ENCODE measurements at regions not wholly inside any gene's neighbourhood (a gene's known extent, or its start where the extent isn't known, plus 50 kb on each side); places are given as distances from the start of the nearest gene placed in this dataset.

- no peak for DNase-seq (ENCODE audit: low read depth in 2 of 2)
Measured at GRCh38 chr4:129546531-129546930, 450.6 kb downstream of the C4orf33 start.

DNA sequence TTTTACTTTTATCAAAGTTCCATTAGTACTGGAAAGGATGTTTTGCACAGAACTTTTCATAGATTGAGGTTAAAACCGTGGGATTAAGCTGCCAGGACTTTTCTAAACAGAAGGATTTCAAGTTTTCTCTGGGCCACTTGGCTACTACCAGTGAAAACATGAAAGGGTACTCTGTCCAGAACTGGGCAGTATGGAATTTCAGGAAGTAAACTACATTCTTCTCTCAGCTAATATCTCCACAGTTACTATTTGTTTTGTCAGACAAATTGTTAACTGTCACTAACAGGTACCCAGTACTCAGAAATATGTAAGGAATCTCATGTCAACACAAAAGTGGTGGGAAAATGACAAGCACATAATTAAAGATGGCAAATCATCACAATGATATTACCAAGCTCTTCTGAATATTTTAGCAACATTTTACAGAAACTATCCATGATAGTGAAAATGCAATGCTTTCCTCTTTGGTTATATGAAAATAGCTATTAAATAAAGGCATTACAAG lies 454.4 kb downstream of the C4orf33 start:
- DNase-seq (ENCODE audit: low read depth in 2 of 2) = no peak

DNA sequence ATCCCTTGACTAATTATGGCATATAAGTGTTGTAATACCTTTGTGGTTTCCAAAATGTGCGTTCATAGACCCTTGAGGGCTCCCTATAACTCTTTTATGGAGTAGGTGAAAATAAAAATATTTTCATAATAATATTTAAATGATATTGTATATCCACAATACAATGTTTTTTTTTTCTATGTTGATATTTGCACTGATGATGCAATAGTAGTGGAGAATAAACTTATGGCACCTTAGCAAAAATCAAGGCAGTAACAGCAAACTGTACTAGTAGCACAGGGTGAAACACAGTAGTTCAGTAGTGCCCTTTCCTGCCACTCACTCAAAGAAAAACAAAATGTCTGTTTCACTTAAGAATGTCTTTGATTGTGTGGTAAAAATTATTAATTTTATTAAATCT lies 465.3 kb downstream of the C4orf33 start:
- DNase-seq (ENCODE audit: low read depth in 2 of 2) = no peak

DNA sequence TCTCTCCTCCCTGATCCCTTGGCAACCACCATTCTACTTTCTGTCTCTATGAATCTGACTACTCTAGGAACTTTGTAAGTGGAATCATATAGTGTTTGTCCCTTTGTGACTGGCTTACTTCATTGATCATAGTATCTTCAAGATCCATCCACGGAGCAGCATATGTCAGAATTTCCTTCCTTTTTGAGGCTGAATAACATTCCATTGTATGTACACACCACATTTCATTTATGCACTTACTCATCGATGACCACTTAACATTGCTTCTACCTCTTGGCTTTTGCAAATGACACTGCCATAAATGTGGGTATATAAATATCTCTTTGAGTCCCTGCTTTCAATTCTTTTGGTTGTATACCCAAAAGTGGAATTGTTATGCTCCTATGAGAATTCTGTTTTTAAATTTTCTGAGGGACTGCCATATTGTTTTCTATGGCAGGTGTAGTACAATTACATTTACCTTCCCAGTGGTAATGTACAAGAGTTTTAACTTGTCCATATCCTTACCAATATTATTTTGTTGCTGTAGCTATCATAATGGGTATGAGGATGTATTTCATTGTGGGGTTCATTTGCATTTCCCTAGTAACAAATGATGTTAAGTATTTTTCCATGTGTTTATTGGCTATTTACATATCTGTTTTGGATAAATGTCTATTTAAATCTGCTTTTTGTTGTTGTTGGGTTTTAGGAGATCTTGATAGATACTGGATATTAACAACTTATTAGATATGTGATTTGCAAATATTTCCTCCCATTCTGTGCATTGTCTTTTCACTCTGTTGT lies 466.1 kb downstream of the C4orf33 start:
- no peak for DNase-seq (ENCODE audit: low read depth in 2 of 2)

DNA sequence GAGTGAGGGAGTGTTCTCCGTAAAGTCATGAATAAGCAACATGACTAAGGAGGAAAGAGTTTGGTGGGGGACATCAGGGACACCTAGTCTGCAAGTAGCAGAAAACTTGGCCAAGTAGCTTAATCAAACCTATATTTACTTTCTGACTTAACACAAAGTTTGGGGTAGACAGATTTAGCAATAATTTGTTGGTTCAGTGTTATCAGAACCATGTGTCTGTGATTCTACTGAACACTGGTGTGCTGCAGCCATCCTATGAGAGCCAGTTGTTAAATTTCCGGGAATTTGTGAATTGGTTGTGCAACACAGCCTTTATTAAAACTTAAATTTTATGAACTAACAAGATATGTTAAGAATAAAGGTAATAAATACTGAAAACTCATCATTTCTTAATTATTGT lies 469.3 kb downstream of the C4orf33 start:
- no peak for DNase-seq (ENCODE audit: low read depth in 2 of 2)

DNA sequence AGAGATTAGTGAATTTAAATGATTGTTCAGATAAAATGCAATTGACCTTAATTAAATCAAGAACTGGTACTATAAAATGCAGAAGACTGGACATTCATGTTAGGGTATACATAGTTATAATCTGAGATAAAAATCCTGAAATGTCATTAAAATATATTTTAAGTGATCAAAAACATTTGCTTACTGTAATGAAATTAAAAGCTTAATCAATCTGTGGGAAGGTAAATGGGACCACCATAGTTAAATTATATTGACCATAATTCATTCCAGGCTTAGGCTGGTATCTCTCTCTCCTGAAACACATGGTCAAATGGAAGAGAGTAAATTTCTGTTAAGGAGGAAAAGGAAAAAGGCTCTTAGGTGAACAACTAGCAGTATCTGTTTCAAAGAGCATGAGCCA lies 474.4 kb downstream of the C4orf33 start:
- DNase-seq (ENCODE audit: low read depth in 2 of 2) = no peak

GRCh38 chr4:129578336-129578735 lies 482.4 kb downstream of the C4orf33 start:
- DNase-seq (ENCODE audit: low read depth in 2 of 2) = no peak

GRCh38 chr4:129581305-129581704 lies 485.4 kb downstream of the C4orf33 start:
- DNase-seq (ENCODE audit: low read depth in 2 of 2) = no peak

GRCh38 chr4:129583868-129584267 lies 487.9 kb downstream of the C4orf33 start:
- no peak for DNase-seq (ENCODE audit: low read depth in 2 of 2)

- DNase-seq (ENCODE audit: low read depth in 2 of 2) = no peak
Measured at GRCh38 chr4:129598582-129598981, 502.6 kb downstream of the C4orf33 start.

- no peak for DNase-seq (ENCODE audit: low read depth in 2 of 2)
Measured at GRCh38 chr4:129600898-129601297, 504.9 kb downstream of the C4orf33 start.

- DNase-seq (ENCODE audit: low read depth in 2 of 2) = no peak
Measured at GRCh38 chr4:129602447-129602846, 506.5 kb downstream of the C4orf33 start.

DNA sequence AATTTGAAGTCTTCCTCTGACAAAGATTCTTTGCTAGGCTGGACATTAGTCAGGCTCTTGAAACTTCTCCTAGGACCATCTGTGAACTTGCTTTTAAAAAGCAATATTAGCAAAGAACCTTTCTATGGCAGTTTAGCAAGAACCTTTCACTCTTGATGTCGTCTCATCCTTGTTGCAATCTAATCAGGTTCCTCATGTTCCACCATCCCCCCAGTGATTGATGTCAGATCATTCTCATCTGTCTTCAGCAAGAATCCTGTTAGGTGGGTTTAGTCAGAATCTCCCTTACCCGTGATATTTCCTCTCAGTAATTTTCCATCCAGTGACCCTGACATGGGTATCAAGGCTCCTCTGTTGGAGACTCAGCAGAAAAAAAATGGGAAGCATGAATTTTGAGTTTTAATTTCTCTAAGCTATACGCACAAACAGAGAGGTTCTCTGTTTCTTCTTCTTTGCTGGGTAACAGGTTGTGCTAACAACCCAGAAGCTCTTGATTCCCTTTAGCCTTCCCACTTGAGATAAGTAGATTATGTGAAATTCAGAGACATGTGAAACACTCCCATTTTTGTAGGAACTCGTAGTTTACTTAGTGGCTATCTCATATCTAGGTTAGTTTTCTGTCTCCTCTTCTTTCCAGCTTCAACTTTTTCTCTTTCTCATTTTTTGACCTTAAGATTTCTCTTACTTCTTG lies 507.4 kb downstream of the C4orf33 start:
- no peak for DNase-seq (ENCODE audit: low read depth in 2 of 2)

DNA sequence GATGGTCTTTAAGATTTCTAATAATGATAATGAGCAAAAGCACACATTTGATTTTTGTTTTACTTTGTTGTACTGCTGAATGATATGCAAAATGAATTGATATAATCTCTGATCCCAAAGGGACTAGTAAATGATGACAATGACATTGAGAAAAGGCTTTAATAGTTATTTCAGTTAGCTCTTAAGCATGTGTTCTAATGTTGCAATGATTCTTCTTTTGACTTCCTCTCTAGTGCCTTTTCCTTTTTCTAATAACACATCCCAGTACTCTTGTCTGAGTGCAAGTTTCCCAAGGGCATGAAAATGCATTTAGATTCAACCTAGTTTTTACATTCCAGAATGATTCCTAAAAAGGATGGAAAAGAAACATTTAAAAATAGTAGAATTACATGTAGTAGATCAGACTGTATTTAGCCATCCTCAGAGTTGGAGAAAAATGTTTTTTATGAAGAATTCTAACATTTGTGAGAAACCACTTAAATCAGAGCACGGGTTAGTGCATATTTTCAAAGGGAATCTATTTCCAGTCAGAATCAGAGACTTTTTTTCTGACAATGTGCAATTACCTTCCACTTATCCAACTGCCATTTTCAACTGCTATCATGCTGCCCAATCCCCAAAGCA lies 508.8 kb downstream of the C4orf33 start:
- DNase-seq (ENCODE audit: low read depth in 2 of 2) = no peak

- DNase-seq (ENCODE audit: low read depth in 2 of 2) = no peak
Measured at GRCh38 chr4:129614611-129615010, 518.7 kb downstream of the C4orf33 start.

DNA sequence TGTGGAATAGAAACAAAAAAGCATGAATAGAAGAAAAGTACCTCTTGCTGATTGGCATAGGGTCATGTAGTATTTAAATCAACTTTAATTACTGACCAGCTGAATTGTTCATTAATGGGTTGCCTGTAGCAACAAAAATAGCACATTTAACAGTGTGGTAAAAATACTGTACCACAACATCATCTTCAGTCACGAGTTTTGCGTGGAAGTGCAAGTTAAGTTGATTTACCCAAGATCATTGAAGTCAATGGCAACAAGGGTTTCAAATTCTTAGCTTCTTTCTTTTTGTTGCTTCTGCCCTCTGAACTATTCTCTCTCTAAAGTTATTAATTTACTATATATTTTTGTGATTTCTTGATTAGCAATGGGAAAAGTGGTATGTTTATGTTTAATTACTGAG lies 526.6 kb downstream of the C4orf33 start:
- DNase-seq (ENCODE audit: low read depth in 2 of 2) = no peak

DNA sequence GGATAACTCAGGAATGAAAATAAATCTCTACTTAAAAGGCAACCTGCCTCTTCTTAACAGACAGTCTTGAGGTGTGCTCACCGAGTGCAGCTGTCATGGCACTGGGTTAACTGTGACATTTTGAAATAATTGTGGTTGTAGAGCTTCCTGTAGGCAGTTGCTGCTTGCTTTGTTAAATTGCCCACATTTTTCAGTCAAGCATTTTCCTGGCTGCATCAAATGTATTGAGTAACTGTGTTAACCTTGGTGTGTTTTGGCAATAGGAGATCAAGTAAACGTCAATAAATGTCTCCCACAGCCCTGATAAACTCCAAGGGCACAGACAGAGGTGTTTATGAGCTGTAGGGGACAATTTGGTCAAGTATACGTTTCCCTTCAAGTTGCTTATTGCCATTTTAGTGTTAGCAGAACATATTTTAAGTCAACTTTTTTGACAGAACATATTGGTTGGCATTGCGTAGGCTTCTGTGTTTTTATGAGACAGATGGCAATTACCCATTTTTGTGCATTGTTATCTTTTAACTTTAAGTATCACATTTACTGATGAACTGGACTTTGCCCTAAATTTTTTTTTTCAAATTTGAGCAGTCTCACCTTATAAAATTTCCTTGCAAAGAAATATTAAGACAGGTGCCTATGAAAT lies 527.4 kb downstream of the C4orf33 start:
- DNase-seq (ENCODE audit: low read depth in 2 of 2) = no peak

- peak; percentile 3 to 20 for DNase-seq (ENCODE audit: low read depth in 2 of 2)
Measured at GRCh38 chr4:129641179-129641578, 545.2 kb downstream of the C4orf33 start.

DNA sequence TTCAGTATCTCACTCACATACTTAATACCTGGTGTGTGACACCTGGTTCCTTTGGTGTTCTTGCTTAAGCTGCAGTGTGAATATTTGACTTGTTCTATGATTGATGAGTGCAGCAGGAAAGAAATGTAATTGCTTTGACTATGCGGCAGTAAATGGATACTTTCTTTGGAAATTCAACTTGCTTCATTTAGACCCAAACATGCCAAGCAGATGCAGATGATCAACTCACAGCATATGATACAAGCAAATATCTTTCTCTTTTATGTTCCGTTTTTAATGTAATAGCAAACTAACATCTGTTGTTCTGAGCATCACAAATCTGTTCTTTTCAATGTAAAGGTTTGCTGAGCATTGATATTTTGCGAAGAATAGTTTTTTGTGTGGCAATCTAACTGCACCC lies 549.5 kb downstream of the C4orf33 start:
- DNase-seq (ENCODE audit: low read depth in 2 of 2) = no peak

DNA sequence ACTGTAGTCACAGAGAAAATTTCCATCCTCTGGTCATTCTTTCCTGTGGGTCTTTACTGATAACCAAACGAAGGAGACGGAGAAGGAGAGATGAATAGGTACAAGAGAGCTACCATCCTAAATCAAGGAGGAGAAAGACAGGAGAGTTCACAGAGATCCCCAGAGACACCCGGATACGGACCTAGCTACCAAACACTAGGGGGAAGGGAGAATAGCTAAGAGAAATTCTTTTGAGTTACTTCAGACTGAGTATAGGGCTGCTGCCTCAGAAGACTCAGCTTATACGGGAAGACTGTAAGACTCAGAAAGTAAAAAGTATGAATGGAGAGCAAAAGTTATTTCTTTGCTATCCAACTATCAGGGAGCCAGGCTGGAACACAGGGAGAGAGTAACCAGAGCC lies 572.1 kb downstream of the C4orf33 start:
- DNase-seq (ENCODE audit: low read depth in 2 of 2) = no peak

- no peak for DNase-seq (ENCODE audit: low read depth in 2 of 2)
Measured at GRCh38 chr4:129672941-129673340, 577.0 kb downstream of the C4orf33 start.

GRCh38 chr4:129675036-129675435 lies 579.1 kb downstream of the C4orf33 start:
- DNase-seq (ENCODE audit: low read depth in 2 of 2) = no peak
